ENCODE measurements at regions not wholly inside any gene's neighbourhood (a gene's known extent, or its start where the extent isn't known, plus 50 kb on each side); places are given as distances from the start of the nearest gene placed in this dataset.
"Not testable (repeated sequence)": the region's sequence is repeated elsewhere in the genome, so short reads cannot be mapped to it uniquely, and the experiment has no call there.

DNA sequence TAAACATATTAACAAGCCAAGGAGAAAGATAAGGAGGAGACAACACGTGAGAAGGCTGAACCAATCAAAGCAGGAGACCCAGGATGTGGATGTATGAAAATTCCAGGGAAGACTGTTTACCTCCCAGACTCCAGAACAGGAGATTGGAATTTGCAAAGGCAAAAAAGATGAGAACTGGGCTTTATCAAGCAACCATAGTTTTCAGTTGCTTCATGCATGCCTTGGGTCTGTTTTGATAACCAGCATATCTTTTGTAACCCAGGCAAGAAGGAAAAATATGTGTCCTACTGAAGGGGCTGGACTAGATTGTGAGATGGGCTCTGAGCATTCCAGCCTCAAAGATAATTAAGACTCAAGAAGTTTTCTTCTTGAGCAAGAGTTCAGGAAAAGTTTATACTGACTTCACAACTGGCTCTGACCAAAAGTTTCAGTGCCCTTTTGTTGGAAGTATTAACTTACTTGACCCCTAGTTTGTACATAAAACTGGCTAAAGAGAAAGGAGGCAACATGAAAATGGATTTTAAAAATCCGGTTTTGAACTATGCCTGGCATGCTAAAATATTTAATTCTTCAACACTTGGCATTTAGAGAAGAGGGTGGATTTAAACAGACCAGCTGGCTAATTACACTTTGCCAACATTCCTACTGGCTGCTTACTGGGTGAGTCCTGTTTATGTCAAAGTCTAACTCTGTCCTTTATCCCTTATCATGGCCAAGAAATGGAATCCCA, 79.3 kb upstream of the CD28 start:
- no peak for DNase-seq (ENCODE audit: extremely low read depth, low read depth)

DNA sequence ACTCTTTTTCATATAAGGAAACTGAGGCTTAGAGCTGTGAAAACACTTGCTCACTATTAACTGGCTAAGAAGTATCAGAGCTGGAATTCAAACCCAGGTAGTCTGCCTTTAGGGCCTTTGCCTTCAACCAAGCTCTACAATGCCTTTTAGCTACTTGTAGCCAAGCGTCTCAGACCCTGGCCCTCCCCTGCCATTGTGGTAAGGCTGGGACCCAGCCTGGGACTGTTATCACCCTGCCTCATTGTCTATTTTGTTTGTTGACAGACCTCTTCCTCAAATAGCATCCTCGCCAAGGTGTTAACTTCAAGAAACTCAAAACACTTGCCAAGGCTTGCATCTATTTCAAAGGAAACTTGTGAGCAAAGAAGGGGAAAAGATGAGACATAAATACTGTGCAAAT, 76.7 kb upstream of the CD28 start:
- DNase-seq (ENCODE audit: extremely low read depth, low read depth): no peak

DNA sequence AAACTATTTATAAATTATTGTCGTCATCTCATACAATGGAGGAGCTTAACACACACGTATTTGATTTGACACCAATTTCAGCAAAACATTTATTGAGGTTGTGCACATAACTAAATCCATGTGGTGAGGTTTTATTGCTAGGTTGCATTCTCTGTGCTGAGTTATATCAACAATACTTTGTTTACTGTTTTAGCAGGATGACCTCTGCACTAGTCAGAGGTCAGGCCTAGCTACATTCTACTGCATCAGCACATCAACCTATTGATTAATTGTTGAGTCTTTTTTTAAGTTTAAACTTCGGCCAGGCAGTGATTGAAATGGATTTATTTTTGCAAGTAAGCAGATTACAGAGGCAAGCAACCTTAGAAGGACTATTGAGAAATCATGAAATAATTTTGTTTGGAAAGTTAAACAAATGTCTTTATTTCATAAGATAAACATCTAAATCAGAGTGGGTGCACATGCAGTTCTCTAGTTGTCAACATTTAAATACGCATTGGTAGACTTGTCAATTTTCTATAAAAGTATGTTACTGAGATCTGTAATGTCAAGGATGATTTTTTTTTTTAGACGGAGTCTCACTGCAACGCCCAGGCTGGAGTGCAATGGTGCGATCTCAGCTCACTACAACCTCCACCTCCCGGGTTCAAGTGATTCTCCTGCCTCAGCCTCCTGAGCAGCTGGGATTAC, 75.2 kb upstream of the CD28 start:
- no peak for DNase-seq (ENCODE audit: extremely low read depth, low read depth)

DNA sequence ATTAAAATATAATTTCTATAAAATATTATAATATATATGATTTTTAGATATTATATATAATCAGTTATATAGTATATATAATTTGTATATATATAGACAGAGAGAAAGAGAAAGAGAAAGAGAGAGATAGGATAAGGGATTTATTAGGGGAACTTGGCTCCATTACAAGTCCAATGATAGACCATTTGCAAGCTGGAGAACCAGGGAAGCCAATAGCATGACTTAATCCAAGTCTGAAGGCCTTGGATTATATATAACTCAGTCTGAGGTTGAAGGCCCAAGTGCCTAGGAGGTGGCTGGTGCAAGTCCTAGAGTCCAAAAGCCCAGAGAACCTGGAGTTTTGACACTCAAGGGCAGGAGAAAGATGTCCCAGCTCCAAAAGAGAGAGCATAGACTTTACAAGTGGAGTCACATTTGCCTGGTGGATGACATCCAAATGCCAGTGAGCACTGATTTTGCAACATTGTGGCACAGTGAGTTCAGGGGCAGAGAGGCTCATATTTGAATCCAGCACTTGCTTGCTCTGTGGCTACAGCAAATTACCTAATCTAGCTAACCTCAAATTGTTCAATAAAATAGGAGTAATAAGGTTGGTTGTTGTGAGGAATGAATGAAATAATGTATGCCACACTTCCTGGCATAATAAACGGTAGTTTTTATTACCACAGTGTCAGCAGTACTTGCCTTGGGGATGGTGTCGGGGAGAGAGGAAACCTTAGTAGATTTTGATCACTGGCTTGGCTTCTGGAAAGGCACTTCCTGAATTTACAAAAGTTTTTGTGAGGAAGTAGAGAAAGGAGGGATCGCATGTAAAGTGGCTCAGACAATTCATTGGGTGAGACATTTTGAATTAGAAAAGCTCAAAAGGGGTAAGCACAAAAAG, 69.6 kb upstream of the CD28 start:
- DNase-seq (ENCODE audit: extremely low read depth, low read depth): no peak

DNA sequence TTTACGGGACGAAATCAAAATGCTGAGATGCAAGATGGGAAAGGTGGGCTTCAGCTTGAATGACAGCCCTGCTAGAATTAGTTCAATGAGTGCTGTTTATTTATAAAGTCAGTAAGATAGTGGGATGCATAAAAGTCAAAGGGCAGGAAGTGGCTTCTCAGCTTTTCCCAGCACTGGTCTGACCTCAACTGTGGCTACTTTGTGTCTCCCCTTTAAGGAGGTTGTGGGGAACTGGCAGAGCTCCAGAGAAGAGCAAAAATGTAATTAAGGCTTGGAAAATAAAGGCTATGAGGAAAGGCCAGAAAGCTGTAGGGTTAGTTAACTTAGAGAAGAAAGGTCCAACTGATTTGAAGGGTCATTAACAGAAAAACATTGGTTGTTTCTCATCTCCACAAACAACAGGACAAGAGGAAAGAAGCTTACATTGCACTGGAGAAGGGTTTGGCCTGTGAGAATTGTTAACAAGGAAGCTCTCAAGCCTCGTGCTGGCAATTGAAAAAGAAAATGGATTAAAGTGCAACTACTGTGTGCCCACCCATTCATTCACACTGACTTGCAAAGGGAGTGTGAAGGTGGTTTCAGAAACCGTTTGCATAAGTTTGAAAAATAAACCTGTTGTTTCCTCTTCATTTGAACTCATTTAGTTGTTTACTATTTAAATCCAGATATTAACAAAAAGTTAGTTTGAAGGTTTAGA, 68.8 kb upstream of the CD28 start:
- no peak for DNase-seq (ENCODE audit: extremely low read depth, low read depth)

DNA sequence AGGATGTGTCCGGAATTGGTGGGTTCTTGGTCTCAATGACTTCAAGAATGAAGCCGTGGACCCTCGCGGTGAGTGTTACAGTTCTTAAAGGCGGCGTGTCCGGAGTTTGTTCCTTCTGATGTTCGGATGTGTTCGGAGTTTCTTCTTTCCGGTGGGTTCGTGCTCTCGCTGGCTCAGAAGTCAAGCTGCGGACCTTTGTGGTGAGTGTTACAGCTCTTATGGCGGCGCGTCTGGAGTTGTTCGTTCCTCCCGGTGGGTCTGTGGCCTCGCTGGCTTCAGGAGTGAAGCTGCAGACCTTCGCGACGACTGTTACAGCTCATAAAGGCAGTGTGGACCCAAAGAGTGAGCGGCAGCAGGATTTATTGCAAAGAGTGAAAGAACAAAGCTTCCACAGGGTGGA, 64.6 kb upstream of the CD28 start:
- DNase-seq (ENCODE audit: extremely low read depth, low read depth): not testable (repeated sequence)

DNA sequence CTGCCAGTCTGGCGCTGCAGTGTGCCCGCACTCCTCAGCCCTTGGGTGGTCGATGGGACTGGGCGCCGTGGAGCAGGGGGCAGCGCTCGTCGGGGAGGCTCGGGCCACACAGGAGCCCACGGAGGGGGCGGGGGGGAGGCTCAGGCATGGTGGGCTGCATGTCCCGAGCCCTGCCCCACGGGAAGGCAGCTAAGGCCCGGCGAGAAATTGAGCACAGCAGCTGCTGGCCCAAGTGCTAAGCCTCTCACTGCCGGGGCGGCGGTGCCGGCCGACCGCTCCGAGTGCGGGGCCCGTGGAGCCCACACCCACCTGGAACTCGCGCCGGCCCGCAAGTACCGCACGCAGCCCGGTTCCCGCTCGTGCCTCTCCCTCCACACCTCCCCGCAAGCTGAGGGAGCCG, 63.6 kb upstream of the CD28 start:
- DNase-seq (ENCODE audit: extremely low read depth, low read depth): not testable (repeated sequence)

DNA sequence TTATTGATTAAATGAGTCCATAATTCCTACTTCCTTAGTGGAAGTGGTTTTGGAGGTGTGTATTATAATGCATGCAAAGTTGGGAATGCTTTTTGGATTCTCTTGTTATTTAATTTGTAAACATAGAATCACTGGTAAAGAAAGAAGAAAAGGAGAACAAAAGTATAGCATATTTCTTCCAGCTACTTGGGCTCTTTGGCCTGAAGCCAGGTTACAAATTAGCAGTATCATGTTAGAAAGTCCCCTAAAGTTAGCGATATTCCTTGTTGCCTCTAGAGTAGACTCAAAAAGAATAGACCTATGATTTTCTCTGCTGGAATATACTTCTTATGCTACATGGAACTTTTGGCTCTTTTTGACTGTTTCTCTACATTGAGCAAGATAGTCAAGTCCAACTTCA, 60.6 kb upstream of the CD28 start:
- DNase-seq (ENCODE audit: extremely low read depth, low read depth): no peak

DNA sequence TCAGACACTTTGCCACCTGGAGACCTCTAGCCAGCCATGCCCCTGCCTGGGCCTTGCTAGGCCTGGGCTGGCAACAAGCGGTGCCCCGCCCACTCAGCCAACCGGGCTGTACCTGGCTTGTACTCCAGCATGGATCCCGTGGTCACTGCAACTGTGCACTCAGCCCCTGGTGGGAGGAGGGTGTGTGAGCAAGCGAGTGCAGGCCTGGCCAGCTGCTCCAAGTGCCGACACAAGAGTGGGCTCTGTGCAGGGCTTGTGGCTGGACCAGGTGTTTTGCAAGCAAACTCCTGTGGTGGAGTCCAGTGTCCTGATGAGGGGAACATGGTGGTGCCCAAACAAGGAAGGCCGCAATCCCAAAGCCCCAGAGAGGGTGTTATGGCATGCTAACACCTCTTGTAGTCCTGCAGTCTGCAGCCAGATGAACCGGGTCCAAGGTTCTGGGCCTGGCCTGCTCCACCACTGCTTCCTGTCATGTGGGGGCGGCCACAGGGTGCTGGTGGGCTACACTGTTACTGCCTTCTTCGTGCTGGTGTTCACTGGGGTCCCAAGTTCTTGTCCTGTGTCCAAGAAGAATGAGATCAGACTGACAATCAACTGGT, 60.1 kb upstream of the CD28 start:
- no peak for DNase-seq (ENCODE audit: extremely low read depth, low read depth)

DNA sequence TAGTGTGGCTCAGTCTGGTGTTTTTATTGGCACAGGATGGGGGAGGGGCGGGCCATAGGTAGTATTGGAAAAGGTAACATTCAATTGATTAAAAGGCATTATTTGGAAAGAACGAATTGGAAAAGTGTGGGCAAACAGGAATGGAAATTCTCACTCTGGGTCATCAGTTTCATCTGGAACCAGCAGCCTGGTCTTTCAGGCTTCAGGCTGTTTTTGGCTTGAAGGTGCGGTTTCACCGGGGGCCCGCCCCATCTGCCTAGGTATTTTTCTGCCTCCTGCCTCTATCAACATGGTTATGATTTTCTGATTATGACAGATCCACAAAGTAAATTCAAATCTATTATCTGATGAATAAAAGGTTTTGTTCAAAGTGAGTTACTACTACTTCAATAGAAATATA, 59.5 kb upstream of the CD28 start:
- DNase-seq (ENCODE audit: extremely low read depth, low read depth): no peak

DNA sequence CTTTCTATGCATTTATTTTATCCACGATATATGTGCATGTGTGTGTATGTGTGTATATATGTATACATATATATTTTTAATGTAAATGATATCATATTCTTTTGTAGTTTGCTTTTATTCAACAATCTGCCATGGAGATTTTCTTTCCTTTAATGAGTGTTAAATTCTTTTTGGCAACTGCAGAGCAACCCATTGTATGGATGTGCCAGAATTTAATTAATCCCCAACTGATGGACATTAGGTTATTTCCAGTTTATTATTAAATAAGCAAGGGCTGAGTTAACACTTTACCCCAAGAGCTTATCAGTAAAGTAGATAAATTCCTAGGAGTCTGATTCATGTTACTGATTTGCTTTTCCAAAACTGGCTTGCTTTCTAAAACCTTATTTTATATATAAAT, 58.9 kb upstream of the CD28 start:
- no peak for DNase-seq (ENCODE audit: extremely low read depth, low read depth)

DNA sequence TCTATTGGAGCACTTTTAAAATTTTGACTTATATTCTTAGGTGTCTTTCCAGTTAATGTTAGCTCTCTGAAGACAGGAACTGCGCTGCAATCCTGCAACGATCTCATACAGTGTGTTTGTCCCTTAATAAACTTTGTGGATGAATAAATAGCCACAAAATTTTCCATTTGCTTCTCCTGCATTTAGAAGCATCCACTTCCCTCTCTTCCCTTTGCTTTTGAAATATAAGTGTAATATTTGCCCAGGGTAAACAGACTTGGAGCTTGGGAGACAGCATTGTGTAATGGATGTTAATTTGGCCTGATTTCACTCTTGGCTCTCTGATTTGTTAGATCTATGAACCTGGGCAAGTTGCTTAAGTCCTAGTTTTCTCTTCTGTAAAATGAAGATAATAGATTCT, 58.2 kb upstream of the CD28 start:
- DNase-seq (ENCODE audit: extremely low read depth, low read depth): peak; percentile 80

DNA sequence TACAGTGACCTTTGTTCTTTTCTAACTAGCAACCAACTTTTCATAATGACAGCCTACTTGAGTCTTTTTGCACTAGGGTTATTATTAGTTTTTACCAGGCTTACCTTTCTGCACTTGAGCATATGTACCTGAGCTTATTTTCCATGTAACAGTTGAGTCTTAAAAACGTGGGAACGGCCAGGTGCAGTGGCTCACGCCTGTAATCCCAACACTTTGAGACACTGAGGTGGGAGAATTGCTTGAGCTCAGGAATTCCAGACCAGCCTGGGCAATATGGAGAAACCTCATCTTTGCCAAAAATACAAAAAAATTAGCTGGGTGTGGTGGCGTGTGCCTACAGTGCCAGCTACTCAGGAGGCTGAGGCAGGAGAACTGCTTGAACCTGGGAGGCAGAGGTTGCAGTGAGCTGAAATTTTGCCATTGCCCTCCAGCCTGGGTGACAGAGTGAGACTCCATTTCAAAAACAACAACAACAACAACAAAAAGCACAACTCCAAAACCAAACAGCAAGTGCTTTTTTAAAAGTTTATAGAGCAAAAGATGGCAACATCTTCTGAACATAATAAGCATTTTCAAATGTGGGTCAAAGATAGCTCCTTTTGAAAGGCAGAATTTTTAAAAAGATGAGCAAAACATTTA, 57.1 kb upstream of the CD28 start:
- DNase-seq (ENCODE audit: extremely low read depth, low read depth): no peak

DNA sequence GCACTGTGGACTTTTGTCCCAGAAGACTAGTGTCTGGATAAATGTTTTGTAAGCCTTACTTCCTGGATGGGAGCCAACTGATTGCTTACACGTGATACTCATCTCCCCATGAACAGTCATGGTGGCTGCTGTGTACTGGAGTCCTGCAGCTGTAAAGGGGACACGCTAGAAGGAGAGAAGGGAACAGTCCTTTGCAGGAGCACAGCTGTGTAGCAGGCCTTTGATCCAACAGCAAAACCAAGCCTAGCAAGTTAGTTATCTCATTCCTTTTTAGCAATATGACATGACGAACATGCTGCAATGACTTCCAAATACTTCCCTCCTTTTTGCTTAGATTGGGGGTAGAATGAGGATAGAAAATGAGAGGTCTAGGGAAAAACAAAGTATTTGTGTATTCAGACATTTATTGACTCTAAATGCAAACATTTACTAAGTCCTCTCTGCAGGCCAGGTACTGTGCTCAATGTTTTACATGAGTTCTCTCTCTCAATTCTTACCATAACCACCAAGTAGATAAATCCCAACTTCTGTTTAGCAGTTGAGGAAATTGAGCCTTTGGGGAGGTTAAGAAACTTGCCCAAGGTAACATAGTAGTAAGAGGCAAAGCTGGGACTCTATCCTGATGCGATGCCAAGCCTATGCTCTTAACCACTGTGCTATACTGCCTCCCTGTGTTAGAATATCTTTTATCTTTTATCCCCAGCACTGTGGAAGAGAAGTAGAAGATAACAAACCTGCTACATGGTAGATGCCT, 55.4 kb upstream of the CD28 start:
- DNase-seq (ENCODE audit: extremely low read depth, low read depth): peak; percentile 79

DNA sequence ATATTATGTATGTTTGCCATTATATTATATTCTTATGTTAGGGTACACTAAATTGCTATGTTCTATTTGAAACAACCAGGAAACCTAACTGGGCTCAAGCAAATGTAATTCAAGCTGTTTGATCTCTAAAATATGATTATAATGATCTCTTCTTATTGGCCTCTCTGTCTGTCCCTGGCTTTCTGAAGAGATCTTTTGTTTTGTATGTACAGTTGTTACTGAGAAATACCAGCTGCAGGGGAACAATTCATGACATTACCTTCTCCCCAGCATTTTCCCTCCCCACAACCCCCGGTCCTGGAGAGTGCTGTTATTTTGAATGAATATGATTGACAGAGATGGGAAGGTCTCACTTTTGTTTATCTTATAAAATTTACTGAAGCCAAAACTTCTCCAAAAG, 54.8 kb upstream of the CD28 start:
- no peak for DNase-seq (ENCODE audit: extremely low read depth, low read depth)

DNA sequence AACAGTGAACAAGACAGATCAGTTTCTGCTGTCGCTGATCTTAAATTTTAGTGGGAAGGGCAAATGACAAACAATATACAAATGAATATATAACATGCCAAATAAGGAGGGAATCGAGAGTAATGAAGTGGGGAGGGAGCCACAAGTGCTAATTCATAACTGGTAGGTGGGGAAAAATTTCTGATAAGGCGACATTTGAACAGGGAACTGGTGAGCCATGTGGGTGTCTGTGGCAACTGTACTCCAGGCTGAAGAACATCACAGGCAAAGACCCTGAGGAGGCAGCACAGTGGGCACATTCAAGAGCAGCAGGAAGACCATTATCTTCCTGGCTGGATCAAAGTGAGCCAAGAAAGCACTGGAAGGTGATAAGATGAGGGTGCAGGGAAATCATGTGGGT, 51.6 kb upstream of the CD28 start:
- no peak for DNase-seq (ENCODE audit: extremely low read depth, low read depth)

DNA sequence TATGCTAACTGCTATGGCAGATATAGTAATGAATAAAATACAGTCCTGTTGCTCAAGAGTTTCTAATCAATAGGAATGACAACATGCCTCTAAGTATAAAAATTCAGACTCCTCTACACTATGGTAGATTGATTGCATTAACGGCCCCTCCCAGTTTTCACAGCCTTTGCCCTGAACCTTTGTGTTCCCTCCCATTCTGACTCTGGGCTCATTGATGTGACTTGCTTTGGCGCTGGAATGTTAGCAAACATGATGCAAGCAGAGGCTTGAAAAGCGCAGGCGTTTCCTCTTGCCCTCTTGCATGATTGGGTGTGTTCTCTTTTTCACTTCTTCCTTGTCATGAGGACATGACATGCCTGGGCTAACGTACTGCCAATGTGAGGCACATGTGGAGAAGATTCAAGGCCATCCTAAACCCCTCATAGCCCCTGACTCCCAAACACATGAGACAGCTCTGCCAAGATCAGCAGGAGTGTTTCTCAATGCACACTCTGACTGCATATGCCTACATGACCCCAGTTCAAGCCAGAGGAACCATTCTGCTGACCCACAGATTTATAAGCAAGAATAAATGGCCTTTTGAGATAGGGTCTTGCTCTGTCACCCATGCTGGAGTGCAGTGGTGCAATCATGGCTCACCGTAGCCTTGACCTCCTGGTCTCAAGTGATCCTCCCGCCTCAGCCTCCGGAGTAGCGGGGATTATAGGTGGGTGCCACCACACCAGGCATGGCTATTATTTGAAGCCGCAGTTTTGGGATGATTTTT, 49.7 kb upstream of the CD28 start:
- DNase-seq (ENCODE audit: extremely low read depth, low read depth): peak; percentile 93

Measured in NCI-H460 (cell line).